Heart right ventricle (tissue), 16 donors: ENCODE measurements at regions not wholly inside any gene's neighbourhood (a gene's known extent, or its start where the extent isn't known, plus 50 kb on each side); places are given as distances from the start of the nearest gene placed in this dataset.

Experiments
- ATAC-seq, 8 donors: fragments of 200-7000 bp; cut with Tn5 transposase; one replicate each; pipeline ENCODE4 v1.9.1; 2020; ENCODE audit warnings: mild to moderate bottlenecking in 8 of 8, moderate library complexity in 8 of 8, moderate number of reproducible peaks in 1 of 8
- DNase-seq, 2 donors: peaks; one replicate each; pipeline ENCODE4 v3.0.0-alpha.2; 2020
- H3K27ac ChIP-seq, 10 donors: fragments of 200-600 bp; sonication (generic) in 2 of 10; one replicate each; pipeline versions ENCODE4 v1.5.0 to v1.8.0; 2020 to 2022; ENCODE audit warnings: mild to moderate bottlenecking in 3 of 10
- H3K27me3 ChIP-seq, 7 donors: fragments of 200-600 bp; one replicate each; pipeline ENCODE4 v1.8.0; 2021 to 2022; ENCODE audit warnings: mild to moderate bottlenecking in 2 of 7
- H3K36me3 ChIP-seq, 9 donors: fragments of 200-600 bp; sonication (generic) in 1 of 9; one replicate each; pipeline versions ENCODE4 v1.5.0 to v1.8.0; 2020 to 2022; ENCODE audit warnings: mild to moderate bottlenecking in 2 of 9
- H3K4me1 ChIP-seq, 9 donors: fragments of 200-600 bp; sonication (generic) in 1 of 9; one replicate each; pipeline versions ENCODE4 v1.5.0 to v1.8.0; 2020 to 2022; ENCODE audit warnings: mild to moderate bottlenecking in 4 of 9
- H3K4me3 ChIP-seq, 10 donors: fragments of 200-600 bp; sonication (generic) in 2 of 10; one replicate each; pipeline versions ENCODE4 v1.5.0 to v1.8.0; 2020 to 2022; ENCODE audit warnings: mild to moderate bottlenecking in 7 of 10, moderate library complexity in 2 of 10
- H3K9me3 ChIP-seq, 11 donors: fragments of 200-600 bp in 10 of 11; sonication (generic) in 2 of 11; one replicate each; pipeline versions ENCODE4 v1.5.0 to v1.8.0; 2013 to 2022; ENCODE audit warnings: mild to moderate bottlenecking in 2 of 11, control low read depth in 1 of 11, moderate library complexity in 1 of 11
- CTCF ChIP-seq, 9 donors: fragments of 200-600 bp; sonication (generic) in 2 of 9; IDR thresholded peaks; one replicate each; pipeline versions ENCODE4 v1.5.0 to v1.8.0; 2021 to 2022; ENCODE audit warnings: antibody characterized with exemption in 9 of 9, mild to moderate bottlenecking in 5 of 9, moderate library complexity in 1 of 9
- WGBS, 2 donors: extraction: QIAGEN DNeasy Blood & Tissue Kit; methylation state at CpG; one replicate each; pipeline ENCODE4 v1.1.7; 2013; ENCODE audit warnings: inconsistent platforms in 1 of 2; 5-methylcytosine and 5-hydroxymethylcytosine counted together
- intact Hi-C, 10 donors: fragments of 100-400 bp; cut with DNase I; formaldehyde crosslinking; loops; one replicate each; pipeline versions ENCODE4 v1.11.1 to v1.14.2; 2022
- donor health status: Arrhythmogenic right ventricular cardiomyopathy.
- donor health status: ischemic (EF 13 %, LVEDD 7.1; RV severe dilation, severe dysfunction).
- donor health status: healthy with polysubstance abuse.
- donor health status: DM: no; HTN: yes; CAD: no.
- donor health status: DM: no; HTN: no; CAD: no.
- donor health status: ischemic (EF 25% LVEDD 6.9; RV normal size, moderate dysfunction).
- donor health status: ischemic (EF 25% LVEDD 5.7; RV mildly dilated, moderate dysfunction).
- donor health status: healthy.
- donor health status: DM: yes; HTN: yes; CAD: no.
- donor health status: Ischemic cardiomyopathy.
- donor health status: ischemic (EF 35%, LVEDD 5.7; RV mildly dilated, moderate dysfunction).
- donor health status: nonischemic (EF 11% LVEDD 7.7; RV severe dilation, severe dysfunction).
- donor health status: DM: yes; HTN: yes; CAD: no.
- donor health status: PGD.
- donor health status: ischemic (EF 29% LVEDD 5.4; RV normal size, mild dysfunction).
- donor health status: nonischemic (EF 23%, LVEDD 6.1; RV moderate dilation, normal function).

- ATAC-seq (no peak), DNase-seq (no peak)
- no peak for TF ChIP-seq CTCF (IDR thresholded peaks at IDR 0.05)
- Histone ChIP-seq H3K4me3 (no peak overlapping the region), H3K4me1 (no peaks in the 10 kb centered on the region), H3K9me3 (no peaks in the 10 kb centered on the region), H3K27me3 (peaks cover 0 to 4% (median 0%) of the 10 kb centered on the region in 7 donors), H3K27ac (no peak overlapping the region), H3K36me3 (no peaks in the 10 kb centered on the region)
- intact Hi-C loops: no loop called here
- 78 to 80% methylated on average over 2 of the region's 2 CpGs for WGBS, 2 donors
Measured at GRCh38 chr14:82091097-82091496, 557.4 kb upstream of the SEL1L start.

GRCh38 chr14:82094829-82095345, 561.2 kb upstream of the SEL1L start:
- 78 to 82% methylated on average over 5 of the region's 5 CpGs for WGBS, 2 donors
- ATAC-seq (no peak), DNase-seq (no peak)
- TF ChIP-seq CTCF (IDR thresholded peaks at IDR 0.05): no peak
- intact Hi-C loops: no loop called here
- Histone ChIP-seq H3K4me3 (no peak overlapping the region), H3K9me3 (no peaks in the 10 kb centered on the region), H3K27me3 (peaks cover 0 to 4% (median 0%) of the 10 kb centered on the region in 7 donors), H3K36me3 (no peaks in the 10 kb centered on the region), H3K4me1 (no peaks in the 10 kb centered on the region), H3K27ac (no peak overlapping the region)

GRCh38 chr14:82104013-82104412, 570.4 kb upstream of the SEL1L start:
- ATAC-seq: no peak
- DNase-seq: no peak
- 22 to 23% methylated on average over 1 of the region's 1 CpG for WGBS, 2 donors
- Histone ChIP-seq H3K9me3 (no peaks in the 10 kb centered on the region), H3K4me3 (no peak overlapping the region), H3K27me3 (no peaks in the 10 kb centered on the region), H3K4me1 (no peaks in the 10 kb centered on the region), H3K27ac (no peak overlapping the region), H3K36me3 (no peaks in the 10 kb centered on the region)
- no peak for TF ChIP-seq CTCF (IDR thresholded peaks at IDR 0.05)
- intact Hi-C loops: loop anchor here in 1 of 10 donors (5.0 kb wide), 1 partner anchor 252 kb away; no protein-coding TSS in a partner anchor

DNA sequence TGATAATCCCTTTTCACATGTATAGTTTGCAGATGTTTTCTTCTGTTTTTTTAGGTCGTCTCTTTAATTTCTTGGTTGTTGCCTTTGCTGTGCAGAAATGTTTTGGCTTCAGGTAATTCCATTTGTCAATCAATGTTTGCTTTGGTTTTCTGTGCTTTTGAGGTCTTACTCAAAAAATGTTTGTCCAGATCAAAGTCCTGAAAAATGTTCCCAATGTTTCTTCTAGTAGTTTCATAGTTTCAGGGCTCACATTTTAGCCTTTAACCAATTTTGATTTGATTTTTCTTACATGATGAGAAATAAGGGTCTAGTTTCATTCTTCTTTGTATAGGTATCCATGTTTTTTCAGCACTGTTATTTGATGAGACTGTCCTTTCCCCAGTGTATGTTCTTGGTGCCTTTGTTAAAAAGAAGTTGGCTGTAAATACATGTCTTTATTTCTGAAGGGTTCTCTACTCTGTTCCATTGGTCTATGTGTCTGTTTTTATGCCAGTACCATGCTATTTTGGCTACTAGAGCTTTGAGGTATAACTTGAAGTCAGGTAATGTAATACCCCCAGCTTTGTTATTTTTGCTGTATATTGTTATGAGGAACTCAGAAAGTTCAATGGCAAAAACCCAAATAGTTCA, 578.7 kb upstream of the SEL1L start:
- 32 to 43% methylated on average over 1 of the region's 1 CpG for WGBS, 2 donors
- Histone ChIP-seq H3K4me1 (no peaks in the 10 kb centered on the region), H3K27me3 (no peaks in the 10 kb centered on the region), H3K4me3 (no peak overlapping the region), H3K27ac (no peak overlapping the region), H3K36me3 (no peaks in the 10 kb centered on the region), H3K9me3 (peaks cover 0 to 15% (median 3%) of the 10 kb centered on the region in 11 donors)
- intact Hi-C loops: no loop called here
- no peak for DNase-seq
- ATAC-seq: no peak
- no peak for TF ChIP-seq CTCF (IDR thresholded peaks at IDR 0.05)
